ENCODE measurements at regions not wholly inside any gene's neighbourhood (a gene's known extent, or its start where the extent isn't known, plus 50 kb on each side); places are given as distances from the start of the nearest gene placed in this dataset.

DNA sequence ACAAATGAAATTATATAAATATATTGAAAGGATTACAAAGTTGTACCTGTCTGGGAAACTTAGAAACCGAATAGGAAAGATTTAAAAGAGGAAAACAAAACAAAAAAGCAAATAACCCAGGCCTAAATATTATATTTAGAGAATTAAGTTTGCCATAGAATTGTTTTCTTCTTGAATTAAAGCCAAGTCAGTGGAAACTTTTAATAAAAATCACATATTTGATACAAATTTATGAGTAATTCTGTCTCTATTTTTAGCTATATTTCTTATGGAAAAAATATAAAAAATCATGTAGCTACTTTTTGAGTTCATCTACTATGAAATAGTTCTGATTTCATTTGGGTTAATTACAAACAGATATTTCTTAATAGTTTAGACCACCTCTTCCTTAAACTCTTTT is 470.2 kb upstream of the HSF2 start:
- CTCF ChIA-PET: no interaction called here
- no peak overlapping the region for H3K4me2 ChIP-seq (ENCODE audit: control insufficient read depth, insufficient read depth)
- WGBS (ENCODE audit: insufficient coverage, insufficient replicate concordance, low lambda C conversion rate, missing lambda C conversion rate): 4% methylated on average over 1 of the region's 1 CpG
- TF ChIP-seq GABPA (IDR thresholded peaks at IDR 0.05; ENCODE audit: low read depth) (no peak), ZNF217 (IDR thresholded peaks at IDR 0.05) (no peak), MXI1 (IDR thresholded peaks at IDR 0.05; ENCODE audit: low read depth, low read length) (no peak), ZNF274 (IDR thresholded peaks at IDR 0.05; ENCODE audit: insufficient read depth, insufficient read length) (no peak), EZH2 (IDR thresholded peaks at IDR 0.05; ENCODE audit: borderline replicate concordance, control insufficient read depth, low read depth, low read length) (no peak), JUND (IDR thresholded peaks at IDR 0.05; ENCODE audit: low read depth, low read length) (no peak), NFIC (IDR thresholded peaks at IDR 0.05; ENCODE audit: low read depth, low read length) (no peak), JUNB (IDR thresholded peaks at IDR 0.05) (no peak), TAF1 (IDR thresholded peaks at IDR 0.05; ENCODE audit: borderline replicate concordance, low read depth, low read length) (no peak), BHLHE40 (IDR thresholded peaks at IDR 0.05; ENCODE audit: borderline replicate concordance in 1 of 2, low read depth in 2 of 2, low read length in 1 of 2) (no peak)
- TF ChIP-seq, protein P1, sequence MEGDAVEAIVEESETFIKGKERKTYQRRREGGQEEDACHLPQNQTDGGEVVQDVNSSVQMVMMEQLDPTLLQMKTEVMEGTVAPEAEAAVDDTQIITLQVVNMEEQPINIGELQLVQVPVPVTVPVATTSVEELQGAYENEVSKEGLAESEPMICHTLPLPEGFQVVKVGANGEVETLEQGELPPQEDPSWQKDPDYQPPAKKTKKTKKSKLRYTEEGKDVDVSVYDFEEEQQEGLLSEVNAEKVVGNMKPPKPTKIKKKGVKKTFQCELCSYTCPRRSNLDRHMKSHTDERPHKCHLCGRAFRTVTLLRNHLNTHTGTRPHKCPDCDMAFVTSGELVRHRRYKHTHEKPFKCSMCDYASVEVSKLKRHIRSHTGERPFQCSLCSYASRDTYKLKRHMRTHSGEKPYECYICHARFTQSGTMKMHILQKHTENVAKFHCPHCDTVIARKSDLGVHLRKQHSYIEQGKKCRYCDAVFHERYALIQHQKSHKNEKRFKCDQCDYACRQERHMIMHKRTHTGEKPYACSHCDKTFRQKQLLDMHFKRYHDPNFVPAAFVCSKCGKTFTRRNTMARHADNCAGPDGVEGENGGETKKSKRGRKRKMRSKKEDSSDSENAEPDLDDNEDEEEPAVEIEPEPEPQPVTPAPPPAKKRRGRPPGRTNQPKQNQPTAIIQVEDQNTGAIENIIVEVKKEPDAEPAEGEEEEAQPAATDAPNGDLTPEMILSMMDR (IDR thresholded peaks at IDR 0.05 in 2 of 3, conservative IDR thresholded peaks at IDR 0.05 in 1 of 3; ENCODE audit: control insufficient read depth in 2 of 3, extremely low read depth in 1 of 3, insufficient read depth in 1 of 3, low read depth in 3 of 3, low read length in 3 of 3): no peak
- TF ChIP-seq, protein P2, sequence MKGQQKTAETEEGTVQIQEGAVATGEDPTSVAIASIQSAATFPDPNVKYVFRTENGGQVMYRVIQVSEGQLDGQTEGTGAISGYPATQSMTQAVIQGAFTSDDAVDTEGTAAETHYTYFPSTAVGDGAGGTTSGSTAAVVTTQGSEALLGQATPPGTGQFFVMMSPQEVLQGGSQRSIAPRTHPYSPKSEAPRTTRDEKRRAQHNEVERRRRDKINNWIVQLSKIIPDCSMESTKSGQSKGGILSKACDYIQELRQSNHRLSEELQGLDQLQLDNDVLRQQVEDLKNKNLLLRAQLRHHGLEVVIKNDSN (IDR thresholded peaks at IDR 0.05; ENCODE audit: borderline replicate concordance, extremely low read length, insufficient read depth, low read depth, low read length): no peak
- TF ChIP-seq, protein P3, sequence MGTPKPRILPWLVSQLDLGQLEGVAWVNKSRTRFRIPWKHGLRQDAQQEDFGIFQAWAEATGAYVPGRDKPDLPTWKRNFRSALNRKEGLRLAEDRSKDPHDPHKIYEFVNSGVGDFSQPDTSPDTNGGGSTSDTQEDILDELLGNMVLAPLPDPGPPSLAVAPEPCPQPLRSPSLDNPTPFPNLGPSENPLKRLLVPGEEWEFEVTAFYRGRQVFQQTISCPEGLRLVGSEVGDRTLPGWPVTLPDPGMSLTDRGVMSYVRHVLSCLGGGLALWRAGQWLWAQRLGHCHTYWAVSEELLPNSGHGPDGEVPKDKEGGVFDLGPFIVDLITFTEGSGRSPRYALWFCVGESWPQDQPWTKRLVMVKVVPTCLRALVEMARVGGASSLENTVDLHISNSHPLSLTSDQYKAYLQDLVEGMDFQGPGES (IDR thresholded peaks at IDR 0.05): no peak
- TF ChIP-seq, protein P4, sequence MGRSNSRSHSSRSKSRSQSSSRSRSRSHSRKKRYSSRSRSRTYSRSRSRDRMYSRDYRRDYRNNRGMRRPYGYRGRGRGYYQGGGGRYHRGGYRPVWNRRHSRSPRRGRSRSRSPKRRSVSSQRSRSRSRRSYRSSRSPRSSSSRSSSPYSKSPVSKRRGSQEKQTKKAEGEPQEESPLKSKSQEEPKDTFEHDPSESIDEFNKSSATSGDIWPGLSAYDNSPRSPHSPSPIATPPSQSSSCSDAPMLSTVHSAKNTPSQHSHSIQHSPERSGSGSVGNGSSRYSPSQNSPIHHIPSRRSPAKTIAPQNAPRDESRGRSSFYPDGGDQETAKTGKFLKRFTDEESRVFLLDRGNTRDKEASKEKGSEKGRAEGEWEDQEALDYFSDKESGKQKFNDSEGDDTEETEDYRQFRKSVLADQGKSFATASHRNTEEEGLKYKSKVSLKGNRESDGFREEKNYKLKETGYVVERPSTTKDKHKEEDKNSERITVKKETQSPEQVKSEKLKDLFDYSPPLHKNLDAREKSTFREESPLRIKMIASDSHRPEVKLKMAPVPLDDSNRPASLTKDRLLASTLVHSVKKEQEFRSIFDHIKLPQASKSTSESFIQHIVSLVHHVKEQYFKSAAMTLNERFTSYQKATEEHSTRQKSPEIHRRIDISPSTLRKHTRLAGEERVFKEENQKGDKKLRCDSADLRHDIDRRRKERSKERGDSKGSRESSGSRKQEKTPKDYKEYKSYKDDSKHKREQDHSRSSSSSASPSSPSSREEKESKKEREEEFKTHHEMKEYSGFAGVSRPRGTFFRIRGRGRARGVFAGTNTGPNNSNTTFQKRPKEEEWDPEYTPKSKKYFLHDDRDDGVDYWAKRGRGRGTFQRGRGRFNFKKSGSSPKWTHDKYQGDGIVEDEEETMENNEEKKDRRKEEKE (IDR thresholded peaks at IDR 0.05): no peak
- TF ChIP-seq, protein P5, sequence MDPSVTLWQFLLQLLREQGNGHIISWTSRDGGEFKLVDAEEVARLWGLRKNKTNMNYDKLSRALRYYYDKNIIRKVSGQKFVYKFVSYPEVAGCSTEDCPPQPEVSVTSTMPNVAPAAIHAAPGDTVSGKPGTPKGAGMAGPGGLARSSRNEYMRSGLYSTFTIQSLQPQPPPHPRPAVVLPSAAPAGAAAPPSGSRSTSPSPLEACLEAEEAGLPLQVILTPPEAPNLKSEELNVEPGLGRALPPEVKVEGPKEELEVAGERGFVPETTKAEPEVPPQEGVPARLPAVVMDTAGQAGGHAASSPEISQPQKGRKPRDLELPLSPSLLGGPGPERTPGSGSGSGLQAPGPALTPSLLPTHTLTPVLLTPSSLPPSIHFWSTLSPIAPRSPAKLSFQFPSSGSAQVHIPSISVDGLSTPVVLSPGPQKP (IDR thresholded peaks at IDR 0.05; ENCODE audit: low read depth, low read length): no peak

More for the DNA sequence above, 470.2 kb upstream of the HSF2 start:
- no peak overlapping the region for H3K4me3 ChIP-seq
- no peak overlapping the region for H2AFZ ChIP-seq (ENCODE audit: control insufficient read depth, low read depth, low read length)
- no peak overlapping the region for H3K27ac ChIP-seq (ENCODE audit: control insufficient read depth, insufficient read depth)
- BruUV-seq (replicated peaks): no TSS peak
- ChIA-PET SMC1A (ENCODE audit: uncharacterized antibody, unreplicated experiment) (interaction anchor here (0.7 to 1.5 kb wide), 4 partner anchors 15 to 1262 kb away, joined by 3 to 4 read pairs (median 3); no protein-coding TSS in a partner anchor), POLR2A (no interaction called here), RAD21 (ENCODE audit: unreplicated experiment) (no interaction called here)
- DNase-seq (ENCODE audit: low read depth, low spot score): no peak
- H3K4me1 ChIP-seq (ENCODE audit: control insufficient read depth, insufficient read depth, low read length): no peaks in the 10 kb centered on the region
- no peaks in the 10 kb centered on the region for H3K36me3 ChIP-seq (ENCODE audit: control insufficient read depth in 2 of 2, insufficient read depth in 2 of 2, low read length in 1 of 2)
- H3K27me3 ChIP-seq (replicated peaks in 1 of 2; ENCODE audit: control insufficient read depth in 2 of 2, insufficient read depth in 2 of 2, low read length in 1 of 2): no peaks in the 10 kb centered on the region
- FAIRE-seq: no peak
- H4K20me1 ChIP-seq (ENCODE audit: control insufficient read depth, insufficient read depth): no peaks in the 10 kb centered on the region
- H3K9ac ChIP-seq (ENCODE audit: control insufficient read depth, insufficient read depth, low read length): no peak overlapping the region
- in situ Hi-C loops (cut with MboI) (no loop called here), intact Hi-C loops (cut with micrococcal nuclease; ENCODE audit: unreplicated experiment) (no loop called here)
- ATAC-seq: no peak
- no peaks in the 10 kb centered on the region for H3K9me3 ChIP-seq (replicated peaks; ENCODE audit: control insufficient read depth, insufficient read depth, low read length)
- H3K79me2 ChIP-seq (ENCODE audit: control insufficient read depth, insufficient read depth, low read length): no peaks in the 10 kb centered on the region

Data from GM12878 (cell line).